Esophagus squamous epithelium (tissue), 4 donors: ENCODE measurements at regions not wholly inside any gene's neighbourhood (a gene's known extent, or its start where the extent isn't known, plus 50 kb on each side); places are given as distances from the start of the nearest gene placed in this dataset.

Source experiments
- CTCF ChIP-seq, 6 experiments: fragments of 450-650 bp in 4 of 6; fragments of 200-600 bp in 2 of 6; sonication (generic) in 2 of 6; IDR thresholded peaks; one replicate each; pipeline ENCODE4 v1.5.1; 2016 to 2019; ENCODE audit warnings: antibody characterized with exemption in 6 of 6, mild to moderate bottlenecking in 4 of 6, moderate library complexity in 4 of 6
- POLR2A ChIP-seq, 4 donors: fragments of 450-650 bp; IDR thresholded peaks; one replicate each; pipeline ENCODE4 v1.6.1; 2017; ENCODE audit warnings: antibody characterized with exemption in 4 of 4, mild to moderate bottlenecking in 4 of 4, moderate library complexity in 3 of 4

DNA sequence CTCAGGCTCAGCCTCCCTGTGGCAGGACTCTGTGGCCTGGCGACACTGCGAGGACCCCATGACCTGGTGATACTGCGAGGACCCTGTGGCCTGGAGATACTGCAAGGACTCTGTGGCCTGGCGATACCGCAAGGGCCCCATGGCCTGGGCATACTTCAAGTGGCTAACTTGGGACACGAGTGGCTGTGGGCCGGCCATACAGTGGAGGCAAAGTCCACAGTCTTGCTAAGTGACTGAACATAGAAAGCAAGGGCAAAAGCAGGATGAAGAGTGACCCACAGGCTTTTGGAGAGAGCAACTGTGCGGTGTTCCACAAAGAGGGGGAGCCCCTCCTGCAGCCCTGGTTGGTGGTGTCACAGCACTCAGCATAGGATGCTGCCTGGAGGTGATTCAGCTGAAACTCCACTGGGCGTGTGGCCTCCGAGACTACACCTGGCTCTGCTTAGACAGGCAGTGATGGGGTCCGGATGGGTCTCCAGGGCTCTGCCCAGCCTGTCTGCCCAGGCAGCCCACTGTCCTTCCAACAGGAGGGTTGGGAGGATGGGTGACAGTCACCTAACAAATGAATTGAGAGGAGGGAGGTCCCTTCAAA is 691.0 kb upstream of the HS6ST1 start:
- no peak for TF ChIP-seq CTCF (IDR thresholded peaks at IDR 0.05)
- no peak for TF ChIP-seq POLR2A (IDR thresholded peaks at IDR 0.05)
